GM12892 (cell line): ENCODE measurements at regions not wholly inside any gene's neighbourhood (a gene's known extent, or its start where the extent isn't known, plus 50 kb on each side); places are given as distances from the start of the nearest gene placed in this dataset.

Experiments used
- POLR2A ChIP-seq: IDR thresholded peaks from 2 replicates; pipeline ENCODE4 v1.6.1; 2011; ENCODE audit warnings: low read depth, low read length, control low read depth
- POLR2AphosphoS5 ChIP-seq: IDR thresholded peaks from 2 replicates; pipeline ENCODE4 v1.6.1; 2011; ENCODE audit warnings: low read depth, low read length, control low read depth
- TAF1 ChIP-seq: IDR thresholded peaks from 2 replicates; pipeline ENCODE4 v1.6.1; 2011; ENCODE audit warnings: low read depth, mild to moderate bottlenecking, control low read depth, low read length, borderline replicate concordance

DNA sequence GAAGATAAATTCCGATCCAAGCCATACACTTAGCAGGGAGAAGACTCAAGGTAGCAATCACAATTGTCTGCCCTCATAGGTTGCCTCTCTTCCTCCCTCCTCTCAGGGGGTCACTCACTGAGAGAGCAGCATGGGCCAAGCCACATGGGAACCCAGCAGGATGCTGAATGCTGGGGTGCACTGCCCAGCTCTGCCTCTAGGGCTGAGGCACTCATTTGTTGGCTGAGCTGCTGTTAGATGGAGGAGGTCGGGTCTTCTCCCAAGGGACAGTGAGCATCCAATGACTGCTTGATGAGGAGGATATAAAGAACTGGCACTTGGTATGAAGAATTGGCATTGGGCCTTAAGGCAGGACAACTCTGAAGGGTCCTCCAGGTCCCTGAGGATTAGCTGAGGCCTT is 418.8 kb downstream of the SIPA1L2 start:
- TF ChIP-seq POLR2A (no peak), TAF1 (no peak), POLR2AphosphoS5 (no peak)
